ENCODE measurements at regions not wholly inside any gene's neighbourhood (a gene's known extent, or its start where the extent isn't known, plus 50 kb on each side); places are given as distances from the start of the nearest gene placed in this dataset.

GRCh38 chr3:168598250-168598649 is 502.5 kb upstream of the GOLIM4 start:
- no CpG with 5 or more reads among the region's 2 CpGs for WGBS, 2 experiments (ENCODE audit: extremely low coverage in 2 of 2, insufficient read length in 1 of 2)
- H2AK5ac ChIP-seq (ENCODE audit: low read depth, low read length): no peak overlapping the region
- no peaks in the 10 kb centered on the region for H3K27me3 ChIP-seq (ENCODE audit: control insufficient read depth, insufficient read depth, low read length)
- H2BK20ac ChIP-seq (ENCODE audit: low read depth, low read length): no peak overlapping the region
- no TSS peak for BruUV-seq (replicated peaks)
- H4K20me1 ChIP-seq (ENCODE audit: insufficient read depth, low read length): no peaks in the 10 kb centered on the region
- no peak overlapping the region for H2AFZ ChIP-seq (replicated peaks; ENCODE audit: low read length, poor library complexity)
- no peaks in the 10 kb centered on the region for H3K9me3 ChIP-seq (ENCODE audit: control insufficient read depth, insufficient read depth, low read length)
- no peaks in the 10 kb centered on the region for H3K36me3 ChIP-seq (ENCODE audit: control insufficient read depth, insufficient read depth, low read length)
- no peak overlapping the region for H3K18ac ChIP-seq (ENCODE audit: low read depth, low read length)
- no peaks in the 10 kb centered on the region for H3K9me1 ChIP-seq (ENCODE audit: insufficient read depth, low read length)
- in situ Hi-C loops (cut with MboI; ENCODE audit: low sequenced_read_pairs) (no loop called here), dilution Hi-C loops (cut with HindIII; ENCODE audit: low sequenced_read_pairs, unreplicated experiment) (no loop called here), intact Hi-C loops (cut with micrococcal nuclease) (no loop called here)
- no peak overlapping the region for H3K56ac ChIP-seq (ENCODE audit: extremely low read depth, insufficient read depth, low read length)
- no peak overlapping the region for H4K5ac ChIP-seq (ENCODE audit: low read depth, low read length)
- no peak overlapping the region for H3K27ac ChIP-seq (ENCODE audit: insufficient read depth, low read length)
- no peaks in the 10 kb centered on the region for H3K79me1 ChIP-seq (ENCODE audit: low read depth in 1 of 2, low read length in 2 of 2)
- CTCF ChIA-PET: interaction anchor here (0.7 kb wide), 1 partner anchor 387 kb away, joined by 3 read pairs; no protein-coding TSS in a partner anchor
- H4K8ac ChIP-seq (ENCODE audit: low read depth in 2 of 2, low read length in 2 of 2): no peak overlapping the region
- no peak overlapping the region for H2AK9ac ChIP-seq (replicated peaks; ENCODE audit: low read depth, low read length, poor library complexity)
- H3K23ac ChIP-seq (ENCODE audit: low read depth, low read length): no peak overlapping the region
- no peak for DNase-seq
- H3K4me2 ChIP-seq (ENCODE audit: low read depth, low read length): no peak overlapping the region
- H3K9ac ChIP-seq (ENCODE audit: low read depth, low read length): no peak overlapping the region
- no peak overlapping the region for H3K4ac ChIP-seq (ENCODE audit: low read depth, low read length)
- H3K14ac ChIP-seq (replicated peaks; ENCODE audit: low read depth, low read length): no peak overlapping the region
- TF ChIP-seq MAFK (IDR thresholded peaks at IDR 0.05; ENCODE audit: low read depth, low read length) (no peak), USF2 (IDR thresholded peaks at IDR 0.05; ENCODE audit: low read depth, low read length) (no peak), FOS (IDR thresholded peaks at IDR 0.05; ENCODE audit: low read depth, low read length) (no peak), CHD1 (IDR thresholded peaks at IDR 0.05; ENCODE audit: low read depth, low read length) (no peak), ELK1 (IDR thresholded peaks at IDR 0.05; ENCODE audit: borderline replicate concordance, low read depth, low read length) (no peak), RAD21 (IDR thresholded peaks at IDR 0.05; ENCODE audit: low read length) (no peak), CEBPB (IDR thresholded peaks at IDR 0.05; ENCODE audit: low read depth, low read length) (no peak), BHLHE40 (IDR thresholded peaks at IDR 0.05; ENCODE audit: low read depth, low read length) (no peak), POLR2A (IDR thresholded peaks at IDR 0.05; ENCODE audit: low read depth, low read length) (no peak), SMC3 (IDR thresholded peaks at IDR 0.05; ENCODE audit: low read depth, low read length) (no peak), CTCF (conservative IDR thresholded peaks at IDR 0.05; ENCODE audit: low read depth, low read length) (no peak), RFX5 (IDR thresholded peaks at IDR 0.05; ENCODE audit: low read depth, low read length) (no peak), MAZ (IDR thresholded peaks at IDR 0.05; ENCODE audit: borderline replicate concordance, low read depth, low read length) (no peak), MXI1 (IDR thresholded peaks at IDR 0.05; ENCODE audit: borderline replicate concordance, low read depth, low read length) (no peak), NFE2L2 (IDR thresholded peaks at IDR 0.05; ENCODE audit: low read depth, low read length) (no peak), RCOR1 (IDR thresholded peaks at IDR 0.05; ENCODE audit: insufficient replicate concordance, low read length) (no peak)
- no peaks in the 10 kb centered on the region for H3K4me1 ChIP-seq (ENCODE audit: control insufficient read depth, insufficient read depth, low read length)
- H4K91ac ChIP-seq (ENCODE audit: insufficient read depth, low read depth, low read length): no peak overlapping the region
- no peak overlapping the region for H2BK120ac ChIP-seq (ENCODE audit: low read depth, low read length)
- no peak overlapping the region for H2BK5ac ChIP-seq (ENCODE audit: low read depth, low read length, poor library complexity, severe bottlenecking)
- no peak overlapping the region for H2BK15ac ChIP-seq (ENCODE audit: low read depth, low read length)
- POLR2A ChIA-PET (ENCODE audit: unreplicated experiment): no interaction called here
- H3K4me3 ChIP-seq (ENCODE audit: insufficient read depth, low read depth, low read length): no peak overlapping the region
- no peak for ATAC-seq (ENCODE audit: low read depth)
